BLaER1 treated with 17β-estradiol and CSF1 and Interleukin-3, amounts not matched to agents 10 nM and 100 nM (cell line): ENCODE measurements at regions not wholly inside any gene's neighbourhood (a gene's known extent, or its start where the extent isn't known, plus 50 kb on each side); places are given as distances from the start of the nearest gene placed in this dataset.

Experiments
- H3K27ac ChIP-seq, 11 experiments: shearing (Covaris generic); formaldehyde crosslinking; 2 replicates each; pipeline ENCODE4 v1.8.1; 2022
- H3K27me3 ChIP-seq, 11 experiments: shearing (Covaris generic); formaldehyde crosslinking; 2 replicates each; pipeline ENCODE4 v1.8.1; 2022
- H3K36me3 ChIP-seq, 11 experiments: shearing (Covaris generic); formaldehyde crosslinking; 2 replicates each; pipeline ENCODE4 v1.8.1; 2022
- H3K4me1 ChIP-seq, 10 experiments: shearing (Covaris generic); formaldehyde crosslinking; 2 replicates each; pipeline ENCODE4 v1.8.1; 2022
- H3K4me2 ChIP-seq, 11 experiments: shearing (Covaris generic); formaldehyde crosslinking; 2 replicates each; pipeline ENCODE4 v1.8.1; 2022
- H3K4me3 ChIP-seq, 10 experiments: shearing (Covaris generic); formaldehyde crosslinking; 2 replicates each; pipeline ENCODE4 v1.8.1; 2022
- H3K9ac ChIP-seq, 11 experiments: shearing (Covaris generic); formaldehyde crosslinking; 2 replicates each; pipeline ENCODE4 v1.8.1; 2022
- H3K9me3 ChIP-seq, 11 experiments: shearing (Covaris generic); formaldehyde crosslinking; replicated peaks in 1 of 11; 2 replicates each; pipeline ENCODE4 v1.8.1; 2022
- H4K20me1 ChIP-seq, 11 experiments: shearing (Covaris generic); formaldehyde crosslinking; 2 replicates each; pipeline ENCODE4 v1.8.1; 2022
- Cebpa-rat ChIP-seq, 11 experiments: shearing (Covaris generic); IDR thresholded peaks; 2 replicates each; pipeline ENCODE4 v1.8.1; 2022

DNA sequence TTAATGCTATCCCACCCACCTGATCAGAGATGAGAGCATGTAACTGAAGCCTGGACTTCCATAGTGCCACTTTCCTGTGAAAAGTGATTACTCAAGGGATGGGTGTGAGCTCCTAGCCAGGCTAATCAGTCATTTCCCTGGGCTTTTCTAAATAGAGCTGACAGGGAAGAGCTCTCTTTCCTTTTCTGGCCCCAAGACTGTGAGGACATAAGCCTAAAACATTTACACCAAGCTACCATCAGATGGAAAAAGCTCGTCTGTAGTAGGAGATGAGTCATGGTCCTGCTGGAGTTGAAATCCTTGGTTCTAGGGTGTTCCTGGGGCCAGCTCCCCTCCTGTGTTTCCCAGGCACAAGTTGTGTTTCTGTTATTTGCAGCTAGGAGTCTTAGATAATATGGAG, 52.4 kb upstream of the NDP start:
- no peaks in the 10 kb centered on the region for H3K36me3 ChIP-seq
- no peaks in the 10 kb centered on the region for H4K20me1 ChIP-seq
- H3K27ac ChIP-seq = peak overlapping the region in 1 of 11 experiments; percentile 15; a peak in 1 of 22 replicates
- H3K4me2 ChIP-seq = peak overlapping the region in 5 of 11 experiments; percentile 7 to 67 (median 45); a peak in 10 of 22 replicates
- peaks cover 0 to 21% (median 2%) of the 10 kb centered on the region in 10 experiments; a peak in 10 of 20 replicates for H3K4me1 ChIP-seq
- H3K27me3 ChIP-seq = peaks cover 0 to 8% (median 0%) of the 10 kb centered on the region in 11 experiments; a peak in 3 of 22 replicates
- H3K4me3 ChIP-seq = no peak overlapping the region
- TF ChIP-seq Cebpa-rat (IDR thresholded peaks at IDR 0.05) = no peak
- H3K9ac ChIP-seq = no peak overlapping the region
- H3K9me3 ChIP-seq = peaks cover 0 to 16% (median 8%) of the 10 kb centered on the region in 11 experiments; a peak in 10 of 22 replicates
